Common myeloid progenitor, CD34-positive (primary cell): ENCODE measurements at regions not wholly inside any gene's neighbourhood (a gene's known extent, or its start where the extent isn't known, plus 50 kb on each side); places are given as distances from the start of the nearest gene placed in this dataset.
A peak's percentile ranks its signal among the peaks of the same experiment; 100 is the strongest.
"Not testable (repeated sequence)": the region's sequence is repeated elsewhere in the genome, so short reads cannot be mapped to it uniquely, and the experiment has no call there.

Source experiments
- CTCF ChIA-PET: fragments of 350-600 bp; sonication (Branson Sonifier 250); formaldehyde crosslinking; loops from one replicate; lab custom pipeline; 2021; ENCODE audit warnings: antibody characterized with exemption; lab: Charles Lee
- POLR2A ChIA-PET: fragments of 350-600 bp; sonication (Branson Sonifier 250); formaldehyde crosslinking; loops from one replicate; lab custom pipeline; 2021; ENCODE audit warnings: antibody characterized with exemption; lab: Charles Lee
- DNase-seq, 3 donors: peaks; one replicate each; pipeline versions ENCODE4 v3.0.0 to v3.0.0-alpha.2; 2013
- H3K27ac ChIP-seq, 2 experiments: 1 replicate in 1 of 2; 2 replicates in 1 of 2; pipeline ENCODE4 v1.7.0; 2013; ENCODE audit warnings: inconsistent platforms in 2 of 2, low read length in 2 of 2, mild to moderate bottlenecking in 2 of 2, low read depth in 1 of 2, moderate library complexity in 1 of 2; ENCODE audit not compliant: severe bottlenecking in 2 of 2, insufficient read depth in 1 of 2, poor library complexity in 1 of 2
- H3K27me3 ChIP-seq, 5 experiments: replicated peaks in 2 of 5; 1 replicate in 3 of 5; 2 replicates in 2 of 5; pipeline versions ENCODE4 v1.6.1 to v1.7.0; 2013; ENCODE audit warnings: low read length in 4 of 5, mild to moderate bottlenecking in 2 of 5, moderate library complexity in 2 of 5, inconsistent platforms in 1 of 5; ENCODE audit not compliant: insufficient read depth in 5 of 5, control insufficient read depth in 4 of 5
- H3K36me3 ChIP-seq, 4 experiments: 1 replicate in 2 of 4; 2 replicates in 2 of 4; pipeline versions ENCODE4 v1.6.1 to v1.7.0; 2013; ENCODE audit warnings: low read length in 3 of 4, control low read depth in 1 of 4, mild to moderate bottlenecking in 1 of 4; ENCODE audit not compliant: control insufficient read depth in 4 of 4, insufficient read depth in 4 of 4
- H3K4me1 ChIP-seq, 4 experiments: 1 replicate in 3 of 4; 2 replicates in 1 of 4; pipeline versions ENCODE4 v1.6.1 to v1.7.1; 2013; ENCODE audit warnings: low read length in 3 of 4, mild to moderate bottlenecking in 3 of 4, control low read depth in 1 of 4, inconsistent platforms in 1 of 4, moderate library complexity in 1 of 4; ENCODE audit not compliant: control insufficient read depth in 4 of 4, insufficient read depth in 4 of 4; ENCODE audit errors: control extremely low read depth in 1 of 4
- H3K4me3 ChIP-seq, 7 experiments: 1 replicate in 4 of 7; 2 replicates in 3 of 7; pipeline versions ENCODE4 v1.5.1 to v1.7.0; 2013; ENCODE audit warnings: mild to moderate bottlenecking in 7 of 7, low read length in 6 of 7, moderate library complexity in 6 of 7, inconsistent platforms in 2 of 7, low read depth in 2 of 7, control low read depth in 1 of 7; ENCODE audit not compliant: insufficient read depth in 4 of 7, control insufficient read depth in 1 of 7; ENCODE audit errors: extremely low read depth in 1 of 7
- H3K9me3 ChIP-seq, 5 experiments: 1 replicate in 4 of 5; 2 replicates in 1 of 5; pipeline versions ENCODE4 v1.6.1 to v1.7.1; 2013; ENCODE audit warnings: low read length in 4 of 5, mild to moderate bottlenecking in 2 of 5, inconsistent platforms in 1 of 5, low read depth in 1 of 5, moderate library complexity in 1 of 5; ENCODE audit not compliant: control insufficient read depth in 4 of 5, insufficient read depth in 2 of 5; ENCODE audit errors: control extremely low read depth in 1 of 5
- WGBS: methylation state at CpG from one replicate; pipeline ENCODE4 v1.1.5; 2013; ENCODE audit not compliant: insufficient coverage; 5-methylcytosine and 5-hydroxymethylcytosine counted together

GRCh38 chrX:63275127-63275526 lies 76.0 kb downstream of the SPIN4 start:
- Histone ChIP-seq H3K36me3 (no peaks in the 10 kb centered on the region), H3K9me3 (no peaks in the 10 kb centered on the region), H3K4me3 (no peak overlapping the region), H3K27ac (no peak overlapping the region), H3K4me1 (no peaks in the 10 kb centered on the region), H3K27me3 (no peaks in the 10 kb centered on the region)
- WGBS, result 0% methylated on average over 1 of the region's 2 CpGs
- POLR2A ChIA-PET, result no interaction called here
- CTCF ChIA-PET, result interaction anchor here (0.9 to 1.1 kb wide), 2 partner anchors 230 to 487 kb away, joined by 3 to 4 read pairs; no protein-coding TSS in a partner anchor
- DNase-seq, result peak; percentile 10 to 31 (median 27)

- H3K9me3 ChIP-seq, result no peaks in the 10 kb centered on the region
Observed at GRCh38 chrX:63270873-63271272, 80.3 kb downstream of the SPIN4 start.

GRCh38 chrX:63258144-63258543 lies 93.0 kb downstream of the SPIN4 start:
- no peaks in the 10 kb centered on the region for H3K27me3 ChIP-seq
- no peak for DNase-seq
- no peak overlapping the region for H3K27ac ChIP-seq
- no peaks in the 10 kb centered on the region for H3K36me3 ChIP-seq
- no peak overlapping the region for H3K4me3 ChIP-seq
- H3K9me3 ChIP-seq, result no peaks in the 10 kb centered on the region
- H3K4me1 ChIP-seq, result no peaks in the 10 kb centered on the region
- 75% methylated on average over 1 of the region's 1 CpG for WGBS
- ChIA-PET POLR2A (no interaction called here), CTCF (no interaction called here)

More at GRCh38 chrX:63270873-63271272, 80.3 kb downstream of the SPIN4 start:
- Histone ChIP-seq H3K4me1 (no peaks in the 10 kb centered on the region), H3K4me3 (no peak overlapping the region), H3K27ac (no peak overlapping the region), H3K36me3 (no peaks in the 10 kb centered on the region), H3K27me3 (no peaks in the 10 kb centered on the region)
- WGBS, result 96% methylated on average over 5 of the region's 8 CpGs
- no peak for DNase-seq
- POLR2A ChIA-PET, result no interaction called here
- CTCF ChIA-PET, result no interaction called here

GRCh38 chrX:63250253-63250868 lies 100.8 kb downstream of the SPIN4 start:
- H3K9me3 ChIP-seq, result no peaks in the 10 kb centered on the region
- H3K4me3 ChIP-seq, result no peak overlapping the region
- H3K36me3 ChIP-seq, result no peaks in the 10 kb centered on the region
- no peaks in the 10 kb centered on the region for H3K4me1 ChIP-seq
- H3K27ac ChIP-seq, result no peak overlapping the region
- WGBS, result 0% methylated on average over 1 of the region's 3 CpGs
- peak; percentile 77 to 91 (median 88) for DNase-seq
- no peaks in the 10 kb centered on the region for H3K27me3 ChIP-seq
- ChIA-PET POLR2A (no interaction called here), CTCF (interaction anchor here (0.6 to 1.0 kb wide), 2 partner anchors 151 to 255 kb away, joined by 3 to 4 read pairs; no protein-coding TSS in a partner anchor)

GRCh38 chrX:63242689-63243088 lies 108.4 kb downstream of the SPIN4 start:
- POLR2A ChIA-PET, DNase-seq, H3K9me3 ChIP-seq, CTCF ChIA-PET, H3K36me3 ChIP-seq, H3K27ac ChIP-seq, H3K27me3 ChIP-seq, H3K4me1 ChIP-seq, H3K4me3 ChIP-seq: not testable (repeated sequence)
- no CpG with 5 or more reads among the region's 2 CpGs for WGBS

- WGBS, result no CpG with 5 or more reads among the region's 2 CpGs
- CTCF ChIA-PET, H3K9me3 ChIP-seq, H3K36me3 ChIP-seq, POLR2A ChIA-PET, H3K27ac ChIP-seq, H3K4me3 ChIP-seq, DNase-seq, H3K4me1 ChIP-seq, H3K27me3 ChIP-seq: not testable (repeated sequence)
Observed at GRCh38 chrX:63235963-63236362, 115.2 kb downstream of the SPIN4 start.

- H3K27me3 ChIP-seq, H3K4me3 ChIP-seq, H3K36me3 ChIP-seq, H3K4me1 ChIP-seq, H3K9me3 ChIP-seq, POLR2A ChIA-PET, DNase-seq, CTCF ChIA-PET, H3K27ac ChIP-seq: not testable (repeated sequence)
- WGBS, result no CpG with 5 or more reads among the region's 10 CpGs
Observed at GRCh38 chrX:63233013-63233412, 118.1 kb downstream of the SPIN4 start.
